GM12873 (cell line): ENCODE measurements at regions not wholly inside any gene's neighbourhood (a gene's known extent, or its start where the extent isn't known, plus 50 kb on each side); places are given as distances from the start of the nearest gene placed in this dataset.

ENCODE experiments used
- TF ChIP-seq, protein P1 (sequence below): IDR thresholded peaks from 2 replicates; pipeline ENCODE4 v1.5.1; 2012; ENCODE audit warnings: low read depth, mild to moderate bottlenecking, moderate library complexity, low read length, control low read depth; ENCODE audit not compliant: insufficient read depth; ENCODE audit errors: missing control alignments

DNA sequence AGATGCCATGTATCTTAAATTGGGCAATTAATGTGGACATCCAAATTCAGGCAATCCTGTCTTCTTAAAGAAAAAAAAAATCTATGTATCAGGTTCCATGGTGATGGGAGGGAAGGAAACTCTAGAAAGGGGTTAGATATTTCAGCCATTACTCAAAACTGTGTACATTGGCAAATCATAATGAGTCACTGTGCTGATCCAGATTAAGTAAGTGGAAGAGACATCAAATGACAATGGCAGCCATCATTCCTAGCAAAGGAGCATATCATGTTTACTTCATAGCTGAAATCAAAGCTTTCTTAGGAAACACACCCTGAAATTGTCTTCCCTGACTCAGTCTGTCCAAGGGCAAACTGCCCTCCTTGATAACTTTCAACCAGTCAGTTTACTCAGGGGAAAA, 713.3 kb upstream of the GBE1 start:
- TF ChIP-seq, protein P1, sequence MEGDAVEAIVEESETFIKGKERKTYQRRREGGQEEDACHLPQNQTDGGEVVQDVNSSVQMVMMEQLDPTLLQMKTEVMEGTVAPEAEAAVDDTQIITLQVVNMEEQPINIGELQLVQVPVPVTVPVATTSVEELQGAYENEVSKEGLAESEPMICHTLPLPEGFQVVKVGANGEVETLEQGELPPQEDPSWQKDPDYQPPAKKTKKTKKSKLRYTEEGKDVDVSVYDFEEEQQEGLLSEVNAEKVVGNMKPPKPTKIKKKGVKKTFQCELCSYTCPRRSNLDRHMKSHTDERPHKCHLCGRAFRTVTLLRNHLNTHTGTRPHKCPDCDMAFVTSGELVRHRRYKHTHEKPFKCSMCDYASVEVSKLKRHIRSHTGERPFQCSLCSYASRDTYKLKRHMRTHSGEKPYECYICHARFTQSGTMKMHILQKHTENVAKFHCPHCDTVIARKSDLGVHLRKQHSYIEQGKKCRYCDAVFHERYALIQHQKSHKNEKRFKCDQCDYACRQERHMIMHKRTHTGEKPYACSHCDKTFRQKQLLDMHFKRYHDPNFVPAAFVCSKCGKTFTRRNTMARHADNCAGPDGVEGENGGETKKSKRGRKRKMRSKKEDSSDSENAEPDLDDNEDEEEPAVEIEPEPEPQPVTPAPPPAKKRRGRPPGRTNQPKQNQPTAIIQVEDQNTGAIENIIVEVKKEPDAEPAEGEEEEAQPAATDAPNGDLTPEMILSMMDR = no peak

DNA sequence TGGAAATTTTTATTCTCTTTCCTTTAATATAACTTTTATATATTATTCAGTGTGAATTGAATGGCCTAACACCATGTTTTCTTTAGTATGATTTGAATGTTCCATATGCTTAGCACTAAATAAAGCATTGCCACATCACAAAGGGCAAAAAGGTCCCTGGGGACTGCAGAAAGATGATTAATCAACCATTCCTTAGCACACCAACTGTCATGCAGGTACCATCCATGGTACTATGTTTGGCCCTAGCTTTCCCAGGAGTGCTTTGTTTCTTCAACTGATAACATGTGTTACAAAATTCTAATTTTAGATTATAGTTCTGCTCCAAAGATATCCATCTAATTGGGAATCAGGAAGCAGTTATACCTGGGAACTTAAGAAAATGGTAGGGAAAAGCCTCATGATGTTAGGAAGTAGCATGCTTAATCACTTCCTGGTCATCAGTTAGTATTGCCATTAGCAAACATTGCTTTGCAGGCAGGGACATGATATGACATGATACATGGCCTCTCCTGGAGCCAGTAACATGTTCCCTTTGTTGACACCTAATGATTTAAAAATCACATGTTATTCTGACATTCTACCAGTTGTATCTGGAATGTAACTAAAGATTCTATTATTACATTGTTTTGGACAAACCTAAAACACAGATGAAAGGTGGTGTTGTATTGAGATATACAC, 712.6 kb upstream of the GBE1 start:
- TF ChIP-seq, protein P1 = no peak

DNA sequence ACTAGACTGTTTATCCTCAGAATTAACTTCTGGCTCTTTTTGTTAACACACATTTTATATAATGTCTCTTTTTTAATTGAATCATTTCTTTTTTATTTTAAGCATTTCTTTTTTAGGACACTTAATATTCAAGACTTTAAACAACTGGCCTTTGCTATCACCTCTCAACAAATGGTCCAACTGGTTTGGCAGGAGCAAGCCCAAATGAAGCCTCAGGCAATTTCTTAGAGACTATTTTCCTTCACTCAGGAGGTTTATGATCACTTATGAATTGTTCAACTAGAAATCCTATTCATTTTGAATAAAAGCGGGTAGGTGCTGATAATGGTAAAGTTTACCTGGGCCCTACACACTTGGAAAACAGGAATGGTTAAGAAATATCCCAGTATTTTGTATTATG, 705.6 kb upstream of the GBE1 start:
- TF ChIP-seq, protein P1 = no peak

DNA sequence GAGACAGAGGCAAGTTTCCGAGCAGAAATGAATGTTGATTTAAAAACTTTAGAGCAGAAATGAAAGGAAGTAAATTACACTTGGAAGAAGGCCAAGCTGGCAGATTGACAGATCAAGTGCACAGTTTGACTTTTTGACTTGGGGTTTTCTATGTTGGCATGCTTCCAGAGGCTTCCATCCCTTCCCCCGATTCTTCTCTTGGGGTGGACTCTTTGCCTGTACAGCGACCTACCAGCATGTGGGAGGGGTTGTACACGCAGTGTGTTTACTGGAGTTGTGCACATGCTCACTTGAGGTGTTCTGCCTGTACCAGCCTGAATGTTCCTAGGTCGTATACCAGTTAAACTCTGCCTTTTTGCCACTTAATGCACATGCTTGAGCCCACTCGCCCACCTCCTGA, 701.5 kb upstream of the GBE1 start:
- TF ChIP-seq, protein P1 = no peak

DNA sequence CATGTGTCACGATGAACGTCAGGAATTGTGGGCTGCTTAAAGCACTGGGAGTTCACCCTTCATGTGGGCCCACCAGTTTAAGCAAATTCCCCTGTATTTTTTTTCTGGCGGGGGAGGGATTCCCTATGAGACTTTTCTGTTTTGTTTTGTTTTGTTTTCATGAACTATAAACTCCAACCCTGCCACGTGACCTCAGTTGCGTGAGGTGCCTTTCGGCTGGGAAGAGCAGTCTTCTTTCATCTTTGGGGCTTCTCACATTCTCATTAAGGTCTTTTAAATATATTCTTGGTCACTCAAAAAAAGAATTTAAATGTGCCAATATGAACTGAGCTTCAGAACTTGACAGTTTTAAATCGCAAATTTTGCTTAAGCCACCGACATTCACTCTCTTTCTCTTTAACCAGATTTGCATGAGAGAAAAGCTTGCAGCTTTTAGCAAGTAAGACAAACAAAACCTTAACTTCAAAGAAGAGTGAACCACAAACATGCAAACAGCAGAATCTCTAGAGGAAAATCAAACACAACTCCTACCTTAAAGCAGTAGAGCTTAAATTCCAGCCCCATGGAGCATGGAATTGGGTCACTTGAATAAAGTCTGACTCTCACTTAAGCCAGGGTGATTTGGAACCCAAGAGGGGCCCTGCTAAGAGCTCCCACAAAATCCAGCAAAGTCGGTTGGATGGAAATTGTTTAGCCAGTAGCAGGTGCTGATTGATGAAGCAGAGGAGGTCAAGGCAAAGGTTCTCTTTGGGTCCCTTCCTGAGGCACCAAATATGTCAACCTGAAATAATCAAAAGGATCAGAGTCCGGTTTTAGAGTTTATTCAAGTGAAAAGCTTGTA, 699.8 kb upstream of the GBE1 start:
- TF ChIP-seq, protein P1 = no peak

DNA sequence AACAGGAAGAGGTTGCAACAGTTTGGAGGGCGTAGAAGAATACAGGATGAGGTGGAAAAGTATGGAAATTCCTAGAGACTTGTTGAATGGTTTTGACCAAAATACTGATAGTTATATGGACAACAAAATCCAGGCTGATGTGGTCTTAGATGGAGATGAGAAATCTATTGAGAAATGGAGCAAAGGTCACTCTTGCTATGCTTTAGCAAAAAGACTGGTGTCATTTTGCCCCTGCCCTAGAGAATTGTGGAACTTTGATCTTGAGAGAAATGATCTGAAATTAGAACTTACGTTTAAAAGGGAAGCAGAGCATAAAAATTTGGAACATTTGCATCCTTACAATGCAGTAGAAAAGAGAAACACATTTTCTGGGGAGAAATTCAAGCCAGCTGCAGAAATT, 686.9 kb upstream of the GBE1 start:
- TF ChIP-seq, protein P1 = no peak

DNA sequence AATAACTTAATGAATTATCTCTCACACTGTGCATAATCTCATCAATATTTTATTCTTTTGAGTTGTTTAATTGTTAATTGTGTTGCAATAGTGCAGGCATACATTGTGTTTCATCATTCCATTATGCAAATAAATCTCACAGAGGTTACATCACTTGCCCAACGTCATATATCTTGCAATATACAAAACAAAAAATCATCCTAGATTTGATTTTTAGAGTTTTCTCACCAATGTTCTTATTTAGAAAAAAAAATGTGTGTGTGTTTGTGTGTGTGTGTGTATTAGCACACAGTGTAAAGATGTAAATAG, 662.5 kb upstream of the GBE1 start:
- TF ChIP-seq, protein P1 = no peak
